Neural cell (in vitro differentiated cells): ENCODE measurements at regions not wholly inside any gene's neighbourhood (a gene's known extent, or its start where the extent isn't known, plus 50 kb on each side); places are given as distances from the start of the nearest gene placed in this dataset.

Source experiments
- H2AFZ ChIP-seq: fragments of 200-600, 300-800 bp; sonication (generic), shearing (Covaris generic); 2 replicates; pipeline ENCODE4 v1.6.0; 2014; ENCODE audit warnings: low read depth, mild to moderate bottlenecking, antibody characterized with exemption, low read length, moderate library complexity
- H3F3A ChIP-seq: fragments of 200-600 bp; shearing (Covaris generic); 2 replicates; pipeline ENCODE4 v1.6.1; 2016; ENCODE audit warnings: mild to moderate bottlenecking, moderate library complexity, mixed read lengths, antibody characterized with exemption, low read length; ENCODE audit not compliant: insufficient read depth, poor library complexity, severe bottlenecking
- H3K27ac ChIP-seq: fragments of 200-600, 300-800 bp; sonication (generic), shearing (Covaris generic); 2 replicates; pipeline ENCODE4 v1.5.1; 2014; ENCODE audit warnings: mild to moderate bottlenecking, low read length, moderate library complexity
- H3K27me3 ChIP-seq: fragments of 300-800, 200-600 bp; sonication (generic), shearing (Covaris generic); 2 replicates; pipeline ENCODE4 v1.6.0; 2014; ENCODE audit warnings: mild to moderate bottlenecking, low read depth, low read length, moderate library complexity; ENCODE audit not compliant: insufficient read depth
- H3K36me3 ChIP-seq: fragments of 300-800, 200-600 bp; sonication (generic), shearing (Covaris generic); 2 replicates; pipeline ENCODE4 v1.5.1; 2014; ENCODE audit warnings: mild to moderate bottlenecking, antibody characterized with exemption, low read length, moderate library complexity; ENCODE audit not compliant: insufficient read depth
- H3K4me2 ChIP-seq: fragments of 300-800, 200-600 bp; sonication (generic), shearing (Covaris generic); 2 replicates; pipeline ENCODE4 v1.6.0; 2014; ENCODE audit warnings: mild to moderate bottlenecking, low read length
- H3K4me3 ChIP-seq: fragments of 300-800, 200-600 bp; sonication (generic), shearing (Covaris generic); 2 replicates; pipeline ENCODE4 v1.5.1; 2014; ENCODE audit warnings: mild to moderate bottlenecking, low read length, moderate library complexity
- H3K79me2 ChIP-seq: fragments of 200-600 bp; shearing (Covaris generic); replicated peaks from 2 replicates; pipeline ENCODE4 v1.6.0; 2014; ENCODE audit warnings: mild to moderate bottlenecking, low read length, moderate library complexity; ENCODE audit not compliant: insufficient read depth
- H3K9ac ChIP-seq: fragments of 300-800, 200-600 bp; sonication (generic), shearing (Covaris generic); 2 replicates; pipeline ENCODE4 v1.6.1; 2016; ENCODE audit warnings: mild to moderate bottlenecking, low read length, mixed read lengths
- H3K9me2 ChIP-seq: fragments of 200-600 bp; shearing (Covaris generic); 2 replicates; pipeline ENCODE4 v1.6.1; 2016; ENCODE audit warnings: mild to moderate bottlenecking, low read length, mixed read lengths; ENCODE audit not compliant: insufficient read depth
- H3K9me3 ChIP-seq: fragments of 200-600, 300-800 bp; sonication (generic), shearing (Covaris generic); 2 replicates; pipeline ENCODE4 v1.6.1; 2016; ENCODE audit warnings: mild to moderate bottlenecking, mixed run types, low read length, moderate library complexity, mixed read lengths
- H4K20me1 ChIP-seq: fragments of 200-600 bp; shearing (Covaris generic); 2 replicates; pipeline ENCODE4 v1.6.1; 2016; ENCODE audit warnings: mild to moderate bottlenecking, mixed run types; ENCODE audit not compliant: insufficient read depth
- CTCF ChIP-seq: fragments of 450-650 bp; IDR thresholded peaks from 2 replicates; pipeline ENCODE4 v1.5.1; 2014; ENCODE audit warnings: antibody characterized with exemption, mild to moderate bottlenecking, moderate library complexity; ENCODE audit not compliant: poor library complexity, severe bottlenecking
- EP300 ChIP-seq: fragments of 450-650 bp; conservative IDR thresholded peaks from 2 replicates; pipeline ENCODE4 v1.6.1; 2014; ENCODE audit warnings: antibody characterized with exemption, mild to moderate bottlenecking, moderate library complexity; ENCODE audit not compliant: poor library complexity, severe bottlenecking
- EZH2 ChIP-seq: fragments of 200-600, 300-800 bp; shearing (Covaris generic), sonication (generic); IDR thresholded peaks from 2 replicates; pipeline ENCODE4 v1.6.1; 2014; ENCODE audit warnings: antibody characterized with exemption, low read length, borderline replicate concordance, mild to moderate bottlenecking; ENCODE audit not compliant: insufficient read depth, poor library complexity, severe bottlenecking
- MXI1 ChIP-seq: fragments of 450-650 bp; conservative IDR thresholded peaks from 2 replicates; pipeline ENCODE4 v1.6.1; 2014; ENCODE audit warnings: antibody characterized with exemption, mild to moderate bottlenecking; ENCODE audit not compliant: poor library complexity, severe bottlenecking
- POLR2AphosphoS5 ChIP-seq: IDR thresholded peaks from 2 replicates; pipeline ENCODE4 v1.6.1; 2012
- RAD21 ChIP-seq: fragments of 450-650 bp; conservative IDR thresholded peaks from 2 replicates; pipeline ENCODE4 v1.6.1; 2014; ENCODE audit warnings: antibody characterized with exemption, mild to moderate bottlenecking, moderate library complexity
- REST ChIP-seq: IDR thresholded peaks from 2 replicates; pipeline ENCODE4 v1.6.1; 2012; ENCODE audit warnings: borderline replicate concordance
- SMC3 ChIP-seq: fragments of 450-650 bp; conservative IDR thresholded peaks from 2 replicates; pipeline ENCODE4 v1.6.1; 2014; ENCODE audit warnings: antibody characterized with exemption, mild to moderate bottlenecking, moderate library complexity; ENCODE audit not compliant: poor library complexity
- TAF1 ChIP-seq: IDR thresholded peaks from 2 replicates; pipeline ENCODE4 v1.6.1; 2012; ENCODE audit warnings: low read depth

- Histone ChIP-seq H3K9me2 (no peaks in the 10 kb centered on the region), H3K4me2 (no peak overlapping the region), H2AFZ (no peak overlapping the region), H3K9ac (no peak overlapping the region), H3K36me3 (no peaks in the 10 kb centered on the region), H3K9me3 (no peaks in the 10 kb centered on the region), H3K27me3 (no peaks in the 10 kb centered on the region), H4K20me1 (no peaks in the 10 kb centered on the region), H3F3A (no peaks in the 10 kb centered on the region), H3K4me3 (no peak overlapping the region), H3K79me2 (no peaks in the 10 kb centered on the region), H3K27ac (no peak overlapping the region)
- no peak for TF ChIP-seq SMC3
- TF ChIP-seq EP300 = no peak
- no peak for TF ChIP-seq RAD21
- TF ChIP-seq CTCF = no peak
- TF ChIP-seq REST = no peak
- no peak for TF ChIP-seq TAF1
- TF ChIP-seq MXI1 = no peak
- TF ChIP-seq EZH2 = no peak
- no peak for TF ChIP-seq POLR2AphosphoS5
Observed at GRCh38 chr2:115913921-115914320, 1471.5 kb downstream of the DPP10 start.

GRCh38 chr2:115921541-115921940, 1479.1 kb downstream of the DPP10 start:
- H3K27ac ChIP-seq = no peak overlapping the region
- no peaks in the 10 kb centered on the region for H3K27me3 ChIP-seq
- H3K4me3 ChIP-seq = no peak overlapping the region
- H4K20me1 ChIP-seq = no peaks in the 10 kb centered on the region
- no peaks in the 10 kb centered on the region for H3F3A ChIP-seq
- no peaks in the 10 kb centered on the region for H3K9me2 ChIP-seq
- TF ChIP-seq MXI1 (no peak), REST (no peak), EP300 (no peak), EZH2 (no peak), POLR2AphosphoS5 (no peak), RAD21 (no peak), SMC3 (no peak), CTCF (no peak), TAF1 (no peak)
- no peaks in the 10 kb centered on the region for H3K79me2 ChIP-seq
- no peaks in the 10 kb centered on the region for H3K9me3 ChIP-seq
- H3K36me3 ChIP-seq = no peaks in the 10 kb centered on the region
- no peak overlapping the region for H3K9ac ChIP-seq
- no peak overlapping the region for H3K4me2 ChIP-seq
- H2AFZ ChIP-seq = no peak overlapping the region
